GM23248 (cell line): ENCODE measurements at regions not wholly inside any gene's neighbourhood (a gene's known extent, or its start where the extent isn't known, plus 50 kb on each side); places are given as distances from the start of the nearest gene placed in this dataset.

Source experiments
- EZH2 ChIP-seq: fragments of 200-600 bp; sonication (generic); IDR thresholded peaks from 2 replicates; pipeline ENCODE4 v1.6.1; 2018; ENCODE audit warnings: antibody characterized with exemption, mild to moderate bottlenecking; ENCODE audit not compliant: insufficient read depth, poor library complexity, severe bottlenecking
- EZH2phosphoT487 ChIP-seq: fragments of 200-600 bp; sonication (generic); IDR thresholded peaks from 2 replicates; pipeline ENCODE4 v1.6.1; 2018; ENCODE audit warnings: antibody characterized with exemption, moderate library complexity, mild to moderate bottlenecking, low read depth; ENCODE audit not compliant: insufficient read depth

DNA sequence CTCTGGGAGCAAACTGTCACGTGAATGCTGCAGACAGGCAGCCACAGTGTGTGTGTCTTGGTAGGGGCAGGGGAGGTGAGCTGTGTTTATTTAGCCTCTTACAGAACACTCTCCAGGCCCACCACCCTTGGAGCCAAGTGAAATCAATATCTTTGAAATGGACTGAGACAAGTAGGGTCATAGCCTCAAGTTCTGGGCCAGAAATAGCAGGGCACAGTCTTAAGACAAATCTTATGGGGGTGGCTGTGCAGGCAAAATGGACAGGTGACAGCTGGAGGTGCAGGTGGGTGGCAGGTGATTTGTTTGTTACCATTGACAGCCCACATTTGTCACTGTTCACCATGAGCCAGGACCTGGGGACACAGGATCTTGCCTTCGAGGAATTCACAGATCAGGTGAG, 93.6 kb upstream of the NMNAT3 start:
- TF ChIP-seq EZH2 (no peak), EZH2phosphoT487 (no peak)
